HG02852 (cell line): ENCODE measurements at regions not wholly inside any gene's neighbourhood (a gene's known extent, or its start where the extent isn't known, plus 50 kb on each side); places are given as distances from the start of the nearest gene placed in this dataset.

Source experiments
- ATAC-seq: cut with Tn5 transposase; IDR thresholded peaks from one replicate; pipeline ENCODE4 v1.9.1; 2021; ENCODE audit warnings: mild to moderate bottlenecking, moderate library complexity; ENCODE audit not compliant: unreplicated experiment

DNA sequence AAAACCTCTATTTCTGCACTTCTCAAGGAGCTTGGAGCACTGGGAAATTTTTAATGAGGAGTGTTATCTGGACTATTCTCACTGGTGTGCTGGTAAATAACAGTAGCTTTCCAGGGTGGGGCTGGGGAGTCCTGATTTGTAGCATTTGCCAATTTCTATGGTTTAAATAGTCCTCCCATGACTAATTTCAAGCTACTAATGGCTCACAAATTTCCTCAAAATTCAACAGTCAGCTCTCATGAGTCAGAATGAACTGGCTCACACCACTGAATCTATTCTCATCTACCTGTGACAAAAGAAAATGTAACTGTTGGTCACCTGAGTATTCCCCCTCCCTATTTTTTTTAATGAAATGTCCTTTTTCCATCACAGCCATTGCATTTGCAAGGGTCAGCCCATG lies 449.6 kb downstream of the KIF16B start:
- no peak for ATAC-seq

DNA sequence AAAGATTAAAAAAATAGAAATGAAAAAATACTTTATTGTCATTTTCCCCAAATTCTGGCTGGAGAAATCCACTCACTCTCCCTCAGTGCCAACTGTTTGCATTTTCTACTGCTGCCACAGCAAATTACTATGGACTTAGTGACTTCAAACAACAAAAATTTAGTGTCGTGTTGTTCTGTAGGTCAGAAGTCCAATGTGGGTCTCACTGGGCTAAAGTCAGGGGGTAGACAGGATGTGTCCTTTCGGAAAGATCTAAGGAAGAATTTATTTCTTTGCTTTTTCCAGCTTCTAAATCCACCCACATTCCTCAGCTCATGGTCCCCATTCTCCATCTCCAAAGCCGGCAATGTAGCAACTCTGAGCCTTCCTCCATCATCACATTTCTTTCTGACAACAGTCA lies 453.3 kb downstream of the KIF16B start:
- no peak for ATAC-seq

DNA sequence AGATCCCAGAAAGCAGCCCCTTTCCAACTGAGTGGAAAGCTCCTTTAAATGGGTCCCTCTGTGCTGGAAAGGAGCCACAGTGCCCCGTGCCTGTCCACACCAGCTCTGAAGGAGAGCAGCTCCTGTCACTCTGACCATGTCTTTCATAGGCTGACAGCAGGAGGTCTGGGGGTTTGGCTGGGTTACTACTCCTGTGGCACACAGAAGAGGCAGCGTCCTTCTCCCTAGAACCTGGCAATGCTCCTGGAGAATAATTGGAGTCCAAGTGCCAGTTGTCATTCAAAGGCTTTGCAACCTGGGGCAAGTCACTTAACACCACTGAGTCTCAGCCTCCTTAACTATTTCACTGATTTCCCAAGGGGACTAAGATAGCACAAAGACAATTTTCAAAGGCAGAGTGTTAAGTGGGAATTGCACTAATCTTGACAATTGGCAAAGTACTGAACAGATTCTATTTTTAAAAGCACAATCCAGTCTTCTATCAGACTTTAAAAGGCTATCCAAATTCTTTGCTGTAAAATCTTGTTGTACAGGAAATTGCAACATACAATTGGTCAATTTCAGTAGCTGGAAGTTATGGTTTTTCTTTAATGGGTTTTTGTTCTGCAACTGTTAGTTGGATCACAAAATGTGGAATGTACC lies 457.2 kb downstream of the KIF16B start:
- no peak for ATAC-seq

DNA sequence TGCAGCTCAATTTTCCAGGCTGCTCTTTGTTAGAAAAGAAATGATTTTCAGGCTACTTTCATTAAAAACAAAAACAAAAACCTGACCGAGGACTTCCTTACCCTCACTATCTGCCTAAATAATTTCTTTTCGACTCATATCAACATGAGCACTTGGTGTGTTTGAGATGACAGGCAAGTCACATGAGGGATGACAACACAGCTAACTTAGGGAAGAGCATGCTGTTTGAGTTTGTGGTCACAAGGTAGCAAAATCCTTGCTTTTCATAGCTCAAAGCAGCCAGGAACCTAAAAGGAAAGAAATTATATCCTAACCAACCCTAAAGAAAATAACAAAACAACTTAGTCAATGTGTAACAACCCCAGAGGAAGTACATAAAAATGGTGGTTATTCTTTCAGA lies 459.5 kb downstream of the KIF16B start:
- ATAC-seq = no peak

DNA sequence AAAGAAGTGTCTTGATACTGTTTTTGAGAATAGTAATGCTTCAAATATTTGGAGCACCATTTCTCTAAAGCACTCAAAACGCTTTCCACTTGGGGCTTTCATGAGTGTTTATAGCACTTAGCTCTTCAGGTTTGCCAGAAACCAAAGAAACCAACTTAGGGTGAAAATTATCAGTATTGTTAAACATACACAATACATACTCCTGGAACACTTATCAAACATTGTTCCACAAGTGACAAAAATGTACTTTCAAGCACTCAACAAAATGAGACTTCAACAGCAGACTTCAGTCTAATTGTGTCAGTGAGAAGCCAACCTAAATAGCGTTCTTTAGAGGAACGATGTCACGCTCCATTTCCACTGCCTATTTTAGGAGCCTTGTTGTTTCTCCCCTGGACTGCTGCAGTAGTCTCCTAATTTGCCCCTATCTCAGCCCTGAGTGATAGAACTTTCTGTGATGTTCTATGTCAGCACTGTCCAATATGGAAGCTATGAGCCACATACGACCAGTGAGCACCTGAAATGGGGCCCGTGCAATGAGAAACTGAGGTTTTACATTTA lies 461.3 kb downstream of the KIF16B start:
- ATAC-seq = no peak

DNA sequence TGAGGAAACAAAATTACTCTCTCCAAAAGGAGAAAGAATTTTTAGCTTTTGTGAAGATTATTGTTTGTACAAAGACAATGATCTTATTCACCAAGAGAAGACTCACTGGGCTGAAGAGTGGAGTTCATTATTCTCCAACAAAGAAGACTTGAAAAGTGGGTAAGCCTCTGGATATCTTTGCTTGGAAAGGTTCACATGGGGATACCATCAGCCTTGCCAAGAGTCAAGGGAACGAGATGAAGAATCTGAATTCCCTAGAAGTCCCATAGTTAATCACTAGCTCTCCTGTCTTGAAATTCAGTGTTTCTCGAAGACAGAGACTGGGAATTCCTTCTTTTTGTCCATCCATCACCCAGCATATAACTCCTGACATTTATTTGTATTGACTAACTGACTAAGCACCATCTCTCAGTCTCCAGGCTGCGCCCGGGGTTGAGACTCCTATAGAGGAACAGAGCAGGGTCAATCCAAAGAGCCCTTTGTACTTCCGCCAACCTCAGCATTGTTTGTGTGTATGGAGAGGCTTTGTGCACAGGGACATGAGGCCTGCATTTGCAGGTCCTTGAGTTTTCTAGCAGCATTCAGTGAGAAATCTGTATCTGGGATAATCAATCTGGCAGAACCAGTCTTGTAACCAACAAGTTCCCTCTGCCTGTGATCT lies 461.9 kb downstream of the KIF16B start:
- no peak for ATAC-seq

DNA sequence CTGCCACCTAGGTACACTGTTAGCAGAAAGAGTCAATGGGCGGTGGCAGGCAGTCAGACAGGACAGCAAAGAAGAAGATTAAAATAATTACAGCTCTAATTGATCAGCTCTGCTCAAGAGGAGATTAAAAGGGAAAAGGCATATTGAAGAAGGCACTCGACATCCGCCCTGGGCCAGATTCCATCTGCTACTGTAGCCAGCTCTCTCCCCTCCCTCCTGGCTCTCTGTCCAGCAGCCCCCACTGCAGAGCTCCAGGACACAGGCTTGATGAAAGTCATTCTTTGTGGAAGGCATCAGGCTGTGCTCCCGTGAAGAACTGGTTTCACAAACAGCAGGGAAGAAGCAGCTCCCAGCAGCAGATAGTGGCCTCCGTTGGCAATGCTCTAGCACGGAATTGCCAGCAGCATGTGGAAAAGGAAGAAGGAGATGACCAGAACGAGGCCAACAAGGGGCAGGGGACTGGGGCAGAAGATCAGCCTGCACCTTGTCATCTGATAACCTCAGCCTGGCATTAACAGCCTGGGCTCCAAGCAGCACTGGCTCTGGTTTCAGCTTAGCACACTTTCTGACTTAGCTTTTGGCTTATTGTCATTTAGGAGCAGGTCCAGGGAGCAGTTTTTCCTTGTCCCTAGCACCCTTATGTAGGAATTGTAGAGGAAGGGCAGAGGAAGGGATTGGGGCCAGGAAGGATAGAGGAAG lies 465.9 kb downstream of the KIF16B start:
- ATAC-seq = no peak

DNA sequence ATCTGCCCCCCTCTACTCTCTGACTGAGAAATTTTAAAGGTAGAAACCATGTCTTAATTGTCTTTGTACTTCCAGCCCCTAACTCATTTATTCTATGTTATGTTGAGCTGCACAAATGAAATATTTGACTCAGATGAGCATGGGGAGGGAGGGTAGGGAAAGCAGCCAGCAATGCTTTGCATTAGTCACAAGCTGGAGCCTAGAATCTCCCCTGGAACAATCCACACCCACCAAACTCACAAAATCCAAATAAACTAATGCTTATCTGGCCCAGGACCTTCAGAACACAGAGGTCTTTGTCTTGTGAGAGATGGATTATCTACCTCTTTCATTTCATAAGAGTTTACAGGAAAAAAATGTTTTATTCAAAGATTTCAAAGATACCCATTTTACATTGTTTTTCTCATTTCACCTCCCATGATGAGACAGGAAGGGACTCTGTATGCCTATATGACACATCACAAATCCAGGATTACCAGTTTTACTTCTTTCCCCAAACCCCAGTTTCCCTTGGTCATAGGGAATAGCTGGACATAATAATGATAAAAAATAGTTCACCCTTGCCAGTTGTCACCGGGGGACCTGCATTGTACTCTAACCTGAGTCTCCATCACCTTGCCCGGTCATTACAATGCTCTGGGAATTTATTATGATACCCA lies 466.9 kb downstream of the KIF16B start:
- ATAC-seq = no peak

DNA sequence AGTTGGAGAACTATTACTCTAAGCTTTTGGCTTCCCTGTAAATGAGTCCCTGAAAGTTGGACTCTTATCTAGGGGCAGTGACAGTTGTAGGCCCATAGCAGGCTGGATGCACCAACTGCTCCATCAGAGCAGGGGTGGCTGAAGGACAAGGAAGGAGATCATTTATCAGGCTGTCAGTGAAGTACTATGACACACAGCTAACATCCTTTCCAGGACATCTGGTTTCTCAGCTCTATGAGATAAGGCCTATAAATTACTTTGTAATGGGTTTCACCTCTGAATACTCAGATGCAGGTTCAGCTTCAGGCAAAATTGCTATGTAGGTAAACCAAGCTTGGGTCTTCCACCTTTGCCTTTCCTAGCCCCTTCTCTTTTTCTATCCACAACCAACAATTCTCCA lies 468.5 kb downstream of the KIF16B start:
- ATAC-seq = no peak
